ENCODE measurements at regions not wholly inside any gene's neighbourhood (a gene's known extent, or its start where the extent isn't known, plus 50 kb on each side); places are given as distances from the start of the nearest gene placed in this dataset.
A peak's percentile ranks its signal among the peaks of the same experiment; 100 is the strongest.
"Not testable (repeated sequence)": the region's sequence is repeated elsewhere in the genome, so short reads cannot be mapped to it uniquely, and the experiment has no call there.

DNA sequence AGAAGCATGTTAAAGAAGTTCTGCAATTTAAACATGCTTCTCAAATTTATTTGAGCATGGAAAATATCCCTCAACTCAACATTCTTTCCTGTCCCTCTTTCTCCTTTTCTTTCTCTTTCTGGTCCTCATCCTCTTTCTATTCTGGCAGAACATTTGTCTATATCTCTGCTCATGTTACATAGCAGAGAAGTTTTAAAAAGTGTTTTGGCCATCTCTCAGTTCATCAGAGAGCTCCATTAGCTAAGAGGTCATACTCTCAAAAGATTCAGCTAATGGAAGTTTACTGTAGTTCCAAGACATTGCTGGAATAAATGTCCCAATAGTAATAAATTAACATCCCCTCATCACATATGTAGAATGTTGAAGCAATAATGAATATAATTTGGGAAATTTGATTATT lies 53.5 kb downstream of the XCL2 start:
- Mint-ChIP-seq H3K36me3 (ENCODE audit: low read depth) (peaks cover 14% of the 10 kb centered on the region), H3K27me3 (no peaks in the 10 kb centered on the region), H3K9me3 (peaks cover 13% of the 10 kb centered on the region), H3K4me3 (no peak overlapping the region), H3K27ac (no peak overlapping the region), H3K4me1 (peaks cover 18% of the 10 kb centered on the region)
- no peak for DNase-seq
- ChIA-PET POLR2A (no interaction called here), CTCF (interaction anchor here (0.9 kb wide), 1 partner anchor 31 kb away, joined by 3 read pairs; no protein-coding TSS in a partner anchor)

DNA sequence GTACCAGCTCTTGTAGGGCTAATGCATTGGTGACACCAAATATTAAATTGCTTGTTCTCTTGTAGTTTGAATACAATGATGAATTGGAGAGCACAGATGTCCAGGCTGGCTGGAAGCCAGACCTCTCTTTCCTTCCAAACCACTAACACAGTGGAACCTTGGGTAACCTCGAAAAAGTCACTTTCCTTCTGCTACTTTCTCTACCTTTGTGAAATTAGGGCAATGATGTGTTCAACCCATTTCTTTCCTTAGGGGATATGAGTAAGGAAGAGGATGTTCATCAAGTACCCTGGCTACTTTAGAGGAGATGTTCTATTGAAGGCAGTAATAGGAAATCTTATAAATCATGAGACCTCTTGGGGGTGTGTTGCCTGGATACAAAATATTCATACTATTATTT lies 55.7 kb downstream of the XCL2 start:
- ChIA-PET POLR2A (no interaction called here), CTCF (interaction anchor here (0.5 to 1.3 kb wide), 5 partner anchors 14 to 390 kb away, joined by 3 to 6 read pairs (median 3); no protein-coding TSS in a partner anchor)
- no peak for DNase-seq
- peaks cover 22% of the 10 kb centered on the region for H3K36me3 Mint-ChIP-seq (ENCODE audit: low read depth)
- H3K27ac Mint-ChIP-seq, result no peak overlapping the region
- no peaks in the 10 kb centered on the region for H3K27me3 Mint-ChIP-seq
- H3K4me1 Mint-ChIP-seq, result peaks cover 37% of the 10 kb centered on the region
- H3K9me3 Mint-ChIP-seq, result peaks cover 15% of the 10 kb centered on the region
- no peak overlapping the region for H3K4me3 Mint-ChIP-seq

DNA sequence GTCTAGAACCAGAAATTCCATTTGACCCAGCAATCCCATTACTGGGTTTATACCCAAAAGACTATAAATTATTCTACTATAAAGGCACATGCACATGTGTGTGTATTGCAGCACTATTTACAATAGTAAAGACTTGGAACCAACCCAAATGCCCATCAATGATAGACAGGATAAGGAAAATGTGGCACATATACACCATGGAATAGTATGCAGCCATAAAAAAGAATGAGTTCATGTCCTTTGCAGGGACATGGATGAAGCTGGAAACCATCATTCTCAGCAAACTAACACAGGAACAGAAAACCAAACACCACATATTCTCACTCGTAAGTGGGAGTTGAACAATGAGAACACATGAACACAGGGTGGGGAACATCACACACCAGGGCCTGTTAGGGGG lies 57.0 kb downstream of the XCL2 start:
- peaks cover 23% of the 10 kb centered on the region for H3K36me3 Mint-ChIP-seq (ENCODE audit: low read depth)
- H3K4me1 Mint-ChIP-seq, result peaks cover 44% of the 10 kb centered on the region
- POLR2A ChIA-PET, H3K27me3 Mint-ChIP-seq, H3K4me3 Mint-ChIP-seq, DNase-seq: not testable (repeated sequence)
- H3K9me3 Mint-ChIP-seq, result peaks cover 15% of the 10 kb centered on the region
- peak overlapping the region; percentile 71 for H3K27ac Mint-ChIP-seq
- CTCF ChIA-PET, result interaction anchor here (1.3 to 2.1 kb wide), 2 partner anchors 15 kb away, joined by 4 to 6 read pairs; no protein-coding TSS in a partner anchor

DNA sequence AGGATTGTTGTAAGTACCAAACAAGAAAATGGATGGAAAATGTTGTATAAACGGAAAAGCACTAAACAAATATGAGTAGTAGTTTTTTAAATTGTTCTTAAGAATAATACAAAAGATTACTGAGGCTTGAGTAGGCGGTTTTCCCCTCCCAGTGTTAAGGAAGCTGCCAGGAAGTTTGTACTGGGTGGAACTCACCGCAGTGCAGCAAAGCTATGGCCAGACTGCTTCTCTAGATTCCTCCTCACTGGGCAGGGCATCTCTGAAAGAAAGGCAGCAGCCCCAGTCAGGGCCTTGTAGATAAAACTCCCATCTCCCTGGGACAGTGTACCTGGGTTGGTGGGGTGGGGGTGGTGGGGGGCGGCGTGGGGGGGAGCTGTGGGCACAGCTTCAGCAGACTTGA lies 58.7 kb downstream of the XCL2 start:
- CTCF ChIA-PET, result interaction anchor here (2.1 kb wide), 1 partner anchor 17 kb away, joined by 4 read pairs; no protein-coding TSS in a partner anchor
- peaks cover 15% of the 10 kb centered on the region for H3K9me3 Mint-ChIP-seq
- H3K27me3 Mint-ChIP-seq, result no peaks in the 10 kb centered on the region
- peaks cover 50% of the 10 kb centered on the region for H3K4me1 Mint-ChIP-seq
- H3K27ac Mint-ChIP-seq, result peak overlapping the region; percentile 85
- no peak for DNase-seq
- peaks cover 23% of the 10 kb centered on the region for H3K36me3 Mint-ChIP-seq (ENCODE audit: low read depth)
- POLR2A ChIA-PET, result no interaction called here
- H3K4me3 Mint-ChIP-seq, result peak overlapping the region; percentile 40

DNA sequence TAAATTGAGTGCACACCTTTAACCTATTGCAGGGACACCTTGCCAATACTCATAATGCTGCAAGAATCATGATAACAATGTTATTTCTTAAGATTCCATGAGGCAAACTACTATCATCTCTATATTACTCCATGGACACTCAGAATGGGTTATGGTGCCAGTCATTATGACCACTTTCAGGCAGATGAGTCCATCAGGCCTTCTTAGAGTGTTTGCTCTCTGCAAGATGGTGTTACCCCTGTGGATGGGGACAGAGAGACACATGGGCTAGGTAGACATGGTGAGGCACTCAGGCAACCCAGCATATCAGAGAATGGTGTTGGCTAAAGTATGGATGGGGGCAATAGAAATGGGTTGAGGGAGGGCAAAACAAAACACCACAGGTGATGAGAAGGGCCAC lies 59.7 kb downstream of the XCL2 start:
- Mint-ChIP-seq H3K4me1 (peaks cover 50% of the 10 kb centered on the region), H3K4me3 (no peak overlapping the region), H3K9me3 (peaks cover 15% of the 10 kb centered on the region), H3K27me3 (no peaks in the 10 kb centered on the region), H3K27ac (peak overlapping the region; percentile 17), H3K36me3 (ENCODE audit: low read depth) (peaks cover 29% of the 10 kb centered on the region)
- no peak for DNase-seq
- POLR2A ChIA-PET, result interaction anchor here (0.7 kb wide), 1 partner anchor 31 kb away, joined by 5 read pairs; no protein-coding TSS in a partner anchor
- CTCF ChIA-PET, result interaction anchor here (0.7 to 1.4 kb wide), 2 partner anchors 19 to 31 kb away, joined by 3 read pairs; no protein-coding TSS in a partner anchor

DNA sequence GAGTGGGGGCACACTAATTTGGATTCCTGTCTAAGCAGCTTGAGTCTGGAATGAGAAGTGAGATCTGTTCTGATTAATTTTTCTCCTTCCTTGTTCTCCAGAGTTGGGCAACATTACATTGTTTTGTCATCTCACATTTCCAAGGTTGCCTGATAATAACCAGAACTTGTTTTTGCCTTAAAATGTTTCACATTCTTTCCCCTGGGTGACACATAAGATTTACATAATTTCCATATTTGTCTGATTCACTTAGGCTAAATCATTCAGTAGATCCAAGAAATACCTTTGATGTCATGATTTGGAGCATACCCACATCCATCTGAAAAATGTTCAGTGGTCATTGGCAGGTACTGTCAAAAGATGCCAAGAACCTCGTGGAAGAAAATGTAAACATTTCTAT lies 60.3 kb downstream of the XCL2 start:
- Mint-ChIP-seq H3K4me1 (peaks cover 50% of the 10 kb centered on the region), H3K27ac (no peak overlapping the region), H3K9me3 (peaks cover 15% of the 10 kb centered on the region), H3K4me3 (no peak overlapping the region), H3K27me3 (no peaks in the 10 kb centered on the region), H3K36me3 (ENCODE audit: low read depth) (peaks cover 33% of the 10 kb centered on the region)
- DNase-seq, result no peak
- ChIA-PET CTCF (interaction anchor here (1.4 to 1.9 kb wide), 2 partner anchors 20 to 61 kb away, joined by 3 to 5 read pairs; no protein-coding TSS in a partner anchor), POLR2A (no interaction called here)

DNA sequence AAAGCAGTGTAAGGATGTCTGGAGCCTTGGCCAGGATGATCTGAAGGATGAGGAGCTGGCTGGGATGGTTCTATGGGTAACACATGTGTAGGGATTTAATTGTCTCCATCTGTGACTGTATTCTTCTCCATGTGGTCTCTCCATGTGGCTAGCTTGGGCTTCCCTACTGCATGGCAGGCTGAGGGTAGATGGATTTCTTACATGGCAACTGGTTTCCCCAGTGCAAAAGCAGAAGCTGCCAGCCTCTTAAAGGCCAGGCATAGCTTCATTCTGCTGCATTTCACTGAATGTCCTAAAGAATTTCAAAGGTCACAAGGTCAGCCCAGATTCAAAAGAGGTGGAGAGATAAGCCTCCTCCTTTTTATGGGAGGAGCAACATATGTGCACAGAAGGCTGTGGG lies 61.7 kb downstream of the XCL2 start:
- ChIA-PET CTCF (interaction anchor here (0.9 to 1.9 kb wide), 8 partner anchors 8 to 140 kb away, joined by 3 to 5 read pairs (median 4); no protein-coding TSS in a partner anchor), POLR2A (no interaction called here)
- H3K27me3 Mint-ChIP-seq, result no peaks in the 10 kb centered on the region
- H3K27ac Mint-ChIP-seq, result no peak overlapping the region
- H3K36me3 Mint-ChIP-seq (ENCODE audit: low read depth), result peaks cover 37% of the 10 kb centered on the region
- DNase-seq, result no peak
- no peak overlapping the region for H3K4me3 Mint-ChIP-seq
- peaks cover 10% of the 10 kb centered on the region for H3K9me3 Mint-ChIP-seq
- peaks cover 53% of the 10 kb centered on the region for H3K4me1 Mint-ChIP-seq

DNA sequence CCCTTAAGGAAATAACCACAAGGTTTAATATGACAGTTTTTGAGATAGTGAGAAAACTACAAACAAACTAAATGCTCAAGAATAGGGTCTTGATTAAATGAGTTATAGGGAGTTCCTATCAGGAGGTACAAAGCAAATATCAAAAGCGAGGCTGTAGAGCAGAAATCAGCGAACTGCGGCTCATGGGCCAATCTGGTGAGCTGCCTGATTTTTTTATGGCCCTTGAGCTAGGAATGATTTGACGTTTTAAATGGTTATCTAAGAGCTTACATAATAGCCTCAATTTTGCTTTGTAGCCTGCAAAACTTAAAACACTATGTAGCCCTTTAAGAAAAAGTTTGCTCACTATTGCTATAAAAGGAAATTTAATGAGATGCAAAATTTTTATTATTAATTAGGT lies 62.2 kb downstream of the XCL2 start:
- no peaks in the 10 kb centered on the region for H3K27me3 Mint-ChIP-seq
- no peak overlapping the region for H3K27ac Mint-ChIP-seq
- H3K9me3 Mint-ChIP-seq, result peaks cover 11% of the 10 kb centered on the region
- peaks cover 56% of the 10 kb centered on the region for H3K4me1 Mint-ChIP-seq
- H3K4me3 Mint-ChIP-seq, result no peak overlapping the region
- POLR2A ChIA-PET, result no interaction called here
- CTCF ChIA-PET, result interaction anchor here (1.3 to 1.9 kb wide), 6 partner anchors 11 to 139 kb away, joined by 3 to 5 read pairs (median 4); no protein-coding TSS in a partner anchor
- H3K36me3 Mint-ChIP-seq (ENCODE audit: low read depth), result peaks cover 33% of the 10 kb centered on the region
- no peak for DNase-seq

DNA sequence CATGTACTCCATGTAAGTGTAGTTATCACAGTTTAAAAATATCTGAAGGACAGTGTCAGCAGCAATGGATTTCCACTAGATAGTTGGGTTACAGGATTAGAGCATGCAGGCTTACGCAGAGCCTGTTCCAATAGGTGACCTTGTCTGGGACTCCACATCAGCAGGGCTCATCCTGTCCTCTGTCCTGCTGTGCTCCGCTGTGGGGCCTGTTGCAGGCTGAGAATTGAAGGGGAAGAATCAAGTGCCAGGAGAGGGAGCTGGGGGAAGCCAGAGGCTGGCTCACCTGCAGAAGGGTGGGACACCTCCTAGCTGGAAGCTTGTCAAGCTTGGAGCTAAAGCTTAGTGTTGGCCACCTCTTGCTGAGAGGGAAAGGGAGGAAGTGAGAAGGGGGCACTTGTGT lies 62.8 kb downstream of the XCL2 start:
- POLR2A ChIA-PET, result no interaction called here
- no peak overlapping the region for H3K27ac Mint-ChIP-seq
- no peak overlapping the region for H3K4me3 Mint-ChIP-seq
- H3K36me3 Mint-ChIP-seq (ENCODE audit: low read depth), result peaks cover 30% of the 10 kb centered on the region
- DNase-seq, result no peak
- CTCF ChIA-PET, result interaction anchor here (1.5 to 1.9 kb wide), 3 partner anchors 10 to 138 kb away, joined by 3 to 4 read pairs (median 4); no protein-coding TSS in a partner anchor
- peaks cover 9% of the 10 kb centered on the region for H3K9me3 Mint-ChIP-seq
- no peaks in the 10 kb centered on the region for H3K27me3 Mint-ChIP-seq
- H3K4me1 Mint-ChIP-seq, result peaks cover 54% of the 10 kb centered on the region

DNA sequence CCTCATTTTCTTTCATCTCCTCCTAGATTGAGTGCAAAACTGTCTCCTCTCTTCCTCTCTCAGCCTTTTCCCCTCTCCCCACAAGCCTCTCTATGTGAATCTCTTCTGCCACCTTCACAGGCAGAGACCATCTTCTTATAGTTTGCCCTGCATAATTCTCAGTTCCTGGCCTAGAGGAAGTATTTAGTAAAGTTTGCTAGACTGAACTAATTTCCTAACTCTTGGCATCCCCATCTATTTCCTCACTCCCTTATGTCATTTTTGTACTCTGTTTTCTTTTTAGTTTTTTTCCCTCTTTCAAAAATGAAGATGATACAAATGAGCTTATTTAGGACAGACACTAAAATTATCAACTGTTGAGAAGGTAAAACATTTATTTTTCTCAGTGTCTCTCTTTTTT lies 66.0 kb downstream of the XCL2 start:
- H3K27ac Mint-ChIP-seq, result no peak overlapping the region
- POLR2A ChIA-PET, result no interaction called here
- no peak for DNase-seq
- H3K4me1 Mint-ChIP-seq, result peaks cover 26% of the 10 kb centered on the region
- peaks cover 31% of the 10 kb centered on the region for H3K9me3 Mint-ChIP-seq
- CTCF ChIA-PET, result interaction anchor here (0.6 to 1.0 kb wide), 2 partner anchors 18 to 1216 kb away, joined by 3 to 4 read pairs; no protein-coding TSS in a partner anchor
- H3K36me3 Mint-ChIP-seq (ENCODE audit: low read depth), result peaks cover 37% of the 10 kb centered on the region
- no peak overlapping the region for H3K4me3 Mint-ChIP-seq
- no peaks in the 10 kb centered on the region for H3K27me3 Mint-ChIP-seq

DNA sequence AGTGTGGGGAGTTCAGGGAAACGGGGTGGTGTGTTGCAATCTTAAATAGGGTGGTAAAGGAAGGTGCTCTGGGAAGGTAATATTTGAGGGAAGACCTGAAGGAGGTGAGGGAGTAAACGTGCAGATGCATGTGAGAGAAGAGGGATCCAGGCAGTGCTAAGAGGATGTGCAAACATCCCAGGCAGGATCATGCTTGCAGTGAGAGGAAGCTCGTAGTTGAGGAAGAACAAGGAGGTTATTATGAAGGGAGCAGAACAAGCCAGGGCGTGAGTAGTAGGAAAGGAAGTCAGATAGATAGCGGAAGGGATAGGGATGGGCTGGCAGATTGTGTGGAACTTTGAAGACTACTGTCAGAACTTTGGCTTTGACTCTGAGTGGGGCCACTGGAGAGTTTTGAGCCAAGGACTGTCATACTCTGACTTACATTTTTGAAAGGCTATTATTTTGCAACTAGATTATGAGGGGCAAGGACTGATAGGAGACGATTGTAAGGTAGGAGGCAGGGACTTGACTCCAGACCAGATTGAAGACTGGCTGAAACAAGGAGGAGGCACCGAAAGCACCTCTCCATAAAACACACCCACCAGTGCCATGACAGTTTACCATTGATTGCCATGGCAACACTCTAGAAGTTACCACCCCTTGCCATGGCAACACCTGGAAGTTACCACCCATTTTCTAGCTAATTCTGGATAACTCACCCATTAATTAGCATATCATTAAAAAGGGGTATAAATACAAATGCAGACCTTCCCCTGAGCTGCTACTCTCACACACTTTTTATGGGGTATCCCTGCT lies 67.0 kb downstream of the XCL2 start:
- Mint-ChIP-seq H3K27me3 (no peaks in the 10 kb centered on the region), H3K4me3 (no peak overlapping the region), H3K4me1 (peaks cover 22% of the 10 kb centered on the region), H3K9me3 (peaks cover 37% of the 10 kb centered on the region), H3K36me3 (ENCODE audit: low read depth) (peaks cover 41% of the 10 kb centered on the region), H3K27ac (no peak overlapping the region)
- ChIA-PET CTCF (interaction anchor here (0.6 to 0.9 kb wide), 3 partner anchors 27 to 822 kb away, joined by 3 to 5 read pairs (median 4); no protein-coding TSS in a partner anchor), POLR2A (no interaction called here)
- DNase-seq, result no peak

DNA sequence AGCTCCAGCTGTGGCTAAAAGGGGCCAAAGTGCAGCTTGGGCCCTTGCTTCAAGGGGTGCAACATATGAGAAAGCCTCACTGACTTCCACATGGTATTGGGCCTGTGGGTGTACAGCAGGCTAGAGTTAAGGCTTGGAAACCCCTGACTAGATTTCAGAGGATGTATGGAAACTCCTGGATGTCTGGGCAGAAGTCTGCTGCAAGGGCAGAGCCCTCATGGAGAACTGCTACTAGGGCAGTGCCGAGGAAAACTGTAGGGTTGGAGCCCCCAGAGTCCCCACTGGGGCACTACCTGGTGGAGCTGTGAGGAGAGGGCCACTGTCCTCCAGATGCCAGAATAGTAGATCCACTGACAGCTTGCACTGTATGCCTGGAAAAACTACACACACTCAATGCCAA lies 69.5 kb downstream of the XCL2 start:
- Mint-ChIP-seq H3K4me1 (peaks cover 35% of the 10 kb centered on the region), H3K4me3 (no peak overlapping the region), H3K36me3 (ENCODE audit: low read depth) (peaks cover 37% of the 10 kb centered on the region), H3K27ac (no peak overlapping the region), H3K27me3 (no peaks in the 10 kb centered on the region), H3K9me3 (peaks cover 37% of the 10 kb centered on the region)
- ChIA-PET POLR2A (no interaction called here), CTCF (interaction anchor here (1.6 kb wide), 2 partner anchors 8 to 15 kb away, joined by 3 read pairs; no protein-coding TSS in a partner anchor)
- no peak for DNase-seq

DNA sequence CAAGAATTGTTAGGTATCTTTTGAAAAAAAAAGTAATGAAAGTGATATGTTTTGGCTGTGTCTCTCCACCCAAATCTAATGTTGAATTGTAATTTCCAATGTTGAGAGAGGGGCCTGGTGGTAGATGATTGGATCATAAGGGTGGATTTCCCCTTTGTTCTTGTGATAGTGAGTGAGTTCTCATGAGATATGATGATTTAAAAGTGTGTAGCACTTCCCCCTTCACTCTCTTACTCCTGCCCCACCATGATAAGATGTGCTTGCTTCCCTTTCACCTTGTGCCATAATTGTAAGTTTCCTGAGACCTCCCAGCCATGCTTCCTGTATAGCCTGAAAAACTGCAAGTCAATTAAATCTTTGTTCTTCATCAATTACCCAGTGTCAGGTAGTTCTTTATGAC lies 70.7 kb downstream of the XCL2 start:
- Mint-ChIP-seq H3K9me3 (peaks cover 37% of the 10 kb centered on the region), H3K27me3 (no peaks in the 10 kb centered on the region), H3K4me1 (peaks cover 47% of the 10 kb centered on the region), H3K27ac (no peak overlapping the region), H3K36me3 (ENCODE audit: low read depth) (peaks cover 30% of the 10 kb centered on the region), H3K4me3 (no peak overlapping the region)
- ChIA-PET CTCF (no interaction called here), POLR2A (interaction anchor here (0.7 kb wide), 1 partner anchor 1035 kb away, joined by 3 read pairs; no protein-coding TSS in a partner anchor)
- DNase-seq, result no peak

Data from activated CD4-positive, alpha-beta T cell treated with anti-CD3 and anti-CD28 coated beads, Interleukin-2, amount 10 ng/mL, durations not matched to agents 7 days and 5 days (primary cell).